Vagina (tissue), 2 donors: ENCODE measurements at regions not wholly inside any gene's neighbourhood (a gene's known extent, or its start where the extent isn't known, plus 50 kb on each side); places are given as distances from the start of the nearest gene placed in this dataset.

Experiments
- DNase-seq, 2 donors: peaks; one replicate each; pipeline ENCODE4 v3.0.0-alpha.2; 2017; ENCODE audit errors: extremely low spot score in 2 of 2
- H3K27ac ChIP-seq: fragments of 200-600 bp; sonication (generic); one replicate; pipeline ENCODE4 v1.5.1; 2019
- H3K27me3 ChIP-seq: fragments of 200-600 bp; sonication (generic); one replicate; pipeline ENCODE4 v1.5.1; 2019
- H3K36me3 ChIP-seq, 2 donors: fragments of 200-600 bp; sonication (generic); one replicate each; pipeline ENCODE4 v1.5.1; 2017 to 2019
- H3K4me1 ChIP-seq: fragments of 200-600 bp; sonication (generic); one replicate; pipeline ENCODE4 v1.5.1; 2019
- H3K4me3 ChIP-seq, 2 donors: fragments of 200-600 bp; sonication (generic); 1 replicate in 1 of 2; 2 replicates in 1 of 2; pipeline ENCODE4 v1.5.1; 2016 to 2019
- H3K9me3 ChIP-seq: fragments of 200-600 bp; sonication (generic); one replicate; pipeline ENCODE4 v1.5.1; 2019
- CTCF ChIP-seq, 3 experiments: fragments of 450-650 bp in 2 of 3; fragments of 200-600 bp in 1 of 3; sonication (generic) in 1 of 3; IDR thresholded peaks; one replicate each; pipeline ENCODE4 v1.5.1; 2017 to 2019; ENCODE audit warnings: antibody characterized with exemption in 3 of 3, mild to moderate bottlenecking in 2 of 3, moderate library complexity in 2 of 3
- POLR2A ChIP-seq, 2 donors: fragments of 450-650 bp; IDR thresholded peaks; one replicate each; pipeline ENCODE4 v1.6.1; 2017; ENCODE audit warnings: antibody characterized with exemption in 2 of 2, mild to moderate bottlenecking in 2 of 2, moderate library complexity in 2 of 2
- POLR2AphosphoS5 ChIP-seq, 2 donors: sonication (generic); formaldehyde crosslinking; IDR thresholded peaks; one replicate each; pipeline ENCODE4 v1.9.0; 2017; ENCODE audit warnings: antibody characterized with exemption in 2 of 2, mild to moderate bottlenecking in 2 of 2, low read depth in 1 of 2; ENCODE audit not compliant: insufficient read depth in 1 of 2
- intact Hi-C: fragments of 100-400 bp; cut with DNase I; formaldehyde crosslinking; loops from one replicate; pipeline ENCODE4 v1.15.1; 2023

- Histone ChIP-seq H3K4me3 (no peak overlapping the region), H3K9me3 (no peaks in the 10 kb centered on the region), H3K36me3 (no peaks in the 10 kb centered on the region), H3K27me3 (no peaks in the 10 kb centered on the region), H3K27ac (no peak overlapping the region), H3K4me1 (no peaks in the 10 kb centered on the region)
- intact Hi-C loops = no loop called here
- TF ChIP-seq POLR2AphosphoS5 (IDR thresholded peaks at IDR 0.05; ENCODE audit: insufficient read depth in 1 of 2, low read depth in 1 of 2) (no peak), CTCF (IDR thresholded peaks at IDR 0.05) (no peak), POLR2A (IDR thresholded peaks at IDR 0.05) (no peak)
- DNase-seq = no peak
These were observed 956.1 kb upstream of the GOT2 start for GRCh38 chr16:59690216-59690615.

GRCh38 chr16:59688006-59688405, 953.9 kb upstream of the GOT2 start:
- intact Hi-C loops = no loop called here
- no peaks in the 10 kb centered on the region for H3K36me3 ChIP-seq
- H3K4me3 ChIP-seq = no peak overlapping the region
- no peak for TF ChIP-seq POLR2A (IDR thresholded peaks at IDR 0.05)
- TF ChIP-seq POLR2AphosphoS5 (IDR thresholded peaks at IDR 0.05; ENCODE audit: insufficient read depth in 1 of 2, low read depth in 1 of 2) = no peak
- TF ChIP-seq CTCF (IDR thresholded peaks at IDR 0.05) = no peak
- no peak for DNase-seq
- no peaks in the 10 kb centered on the region for H3K9me3 ChIP-seq
- no peak overlapping the region for H3K27ac ChIP-seq
- H3K4me1 ChIP-seq = no peaks in the 10 kb centered on the region
- H3K27me3 ChIP-seq = no peaks in the 10 kb centered on the region

- DNase-seq = no peak
- Histone ChIP-seq H3K4me1 (no peaks in the 10 kb centered on the region), H3K9me3 (no peaks in the 10 kb centered on the region), H3K36me3 (no peaks in the 10 kb centered on the region), H3K27me3 (no peaks in the 10 kb centered on the region), H3K4me3 (no peak overlapping the region), H3K27ac (no peak overlapping the region)
- TF ChIP-seq POLR2A (IDR thresholded peaks at IDR 0.05) = no peak
- TF ChIP-seq CTCF (IDR thresholded peaks at IDR 0.05) = no peak
- TF ChIP-seq POLR2AphosphoS5 (IDR thresholded peaks at IDR 0.05; ENCODE audit: insufficient read depth in 1 of 2, low read depth in 1 of 2) = no peak
- intact Hi-C loops = no loop called here
These were observed 952.3 kb upstream of the GOT2 start for GRCh38 chr16:59686405-59686804.

- DNase-seq = no peak
- Histone ChIP-seq H3K4me3 (no peak overlapping the region), H3K27ac (no peak overlapping the region), H3K27me3 (no peaks in the 10 kb centered on the region), H3K4me1 (no peaks in the 10 kb centered on the region), H3K36me3 (no peaks in the 10 kb centered on the region), H3K9me3 (no peaks in the 10 kb centered on the region)
- intact Hi-C loops = no loop called here
- TF ChIP-seq POLR2A (IDR thresholded peaks at IDR 0.05) (no peak), CTCF (IDR thresholded peaks at IDR 0.05) (no peak), POLR2AphosphoS5 (IDR thresholded peaks at IDR 0.05; ENCODE audit: insufficient read depth in 1 of 2, low read depth in 1 of 2) (no peak)
These were observed 950.8 kb upstream of the GOT2 start for GRCh38 chr16:59684911-59685310.

GRCh38 chr16:59683709-59684108, 949.6 kb upstream of the GOT2 start:
- no peaks in the 10 kb centered on the region for H3K27me3 ChIP-seq
- intact Hi-C loops = no loop called here
- no peak for DNase-seq
- H3K4me3 ChIP-seq = no peak overlapping the region
- H3K9me3 ChIP-seq = no peaks in the 10 kb centered on the region
- TF ChIP-seq POLR2AphosphoS5 (IDR thresholded peaks at IDR 0.05; ENCODE audit: insufficient read depth in 1 of 2, low read depth in 1 of 2) (no peak), POLR2A (IDR thresholded peaks at IDR 0.05) (no peak), CTCF (IDR thresholded peaks at IDR 0.05) (no peak)
- no peaks in the 10 kb centered on the region for H3K4me1 ChIP-seq
- no peaks in the 10 kb centered on the region for H3K36me3 ChIP-seq
- H3K27ac ChIP-seq = no peak overlapping the region
